NCI-H2107 treated with DMSO at 0.1 percent for 48 hours (cell line): ENCODE measurements at regions not wholly inside any gene's neighbourhood (a gene's known extent, or its start where the extent isn't known, plus 50 kb on each side); places are given as distances from the start of the nearest gene placed in this dataset.
A peak's percentile ranks its signal among the peaks of the same experiment; 100 is the strongest.
"Not testable (repeated sequence)": the region's sequence is repeated elsewhere in the genome, so short reads cannot be mapped to it uniquely, and the experiment has no call there.

ENCODE experiments used
- DNase-seq: peaks from one replicate; lab custom pipeline; 2025; ENCODE audit not compliant: unreplicated experiment; lab: John Stamatoyannopoulos, UW

- no peak for DNase-seq
Observed at GRCh38 chr13:84129966-84130365, 247.7 kb upstream of the SLITRK1 start.

- no peak for DNase-seq
Observed at GRCh38 chr13:84127597-84128128, 245.4 kb upstream of the SLITRK1 start.

GRCh38 chr13:84126671-84127171 is 244.4 kb upstream of the SLITRK1 start:
- DNase-seq: peak; percentile 96

GRCh38 chr13:84121456-84121855 is 239.2 kb upstream of the SLITRK1 start:
- peak; percentile 34 for DNase-seq

GRCh38 chr13:84118839-84119409 is 236.7 kb upstream of the SLITRK1 start:
- no peak for DNase-seq

- no peak for DNase-seq
Observed at GRCh38 chr13:84098273-84098672, 216.0 kb upstream of the SLITRK1 start.

GRCh38 chr13:84097148-84097547 is 214.9 kb upstream of the SLITRK1 start:
- no peak for DNase-seq

GRCh38 chr13:84096216-84096615 is 213.9 kb upstream of the SLITRK1 start:
- DNase-seq: no peak

GRCh38 chr13:84088996-84089395 is 206.7 kb upstream of the SLITRK1 start:
- DNase-seq: no peak

GRCh38 chr13:84086847-84087162 is 204.5 kb upstream of the SLITRK1 start:
- DNase-seq: no peak

- DNase-seq: not testable (repeated sequence)
Observed at GRCh38 chr13:84086098-84086846, 204.0 kb upstream of the SLITRK1 start.

- DNase-seq: no peak
Observed at GRCh38 chr13:84082462-84082861, 200.2 kb upstream of the SLITRK1 start.

- DNase-seq: no peak
Observed at GRCh38 chr13:84080748-84081530, 198.7 kb upstream of the SLITRK1 start.

GRCh38 chr13:84077271-84077670 is 195.0 kb upstream of the SLITRK1 start:
- no peak for DNase-seq

- DNase-seq: peak; percentile 18
Observed at GRCh38 chr13:84076280-84076679, 194.0 kb upstream of the SLITRK1 start.

GRCh38 chr13:84050536-84050935 is 168.3 kb upstream of the SLITRK1 start:
- no peak for DNase-seq

- DNase-seq: no peak
Observed at GRCh38 chr13:84049443-84050219, 167.4 kb upstream of the SLITRK1 start.

GRCh38 chr13:84044805-84045204 is 162.5 kb upstream of the SLITRK1 start:
- DNase-seq: no peak

- no peak for DNase-seq
Observed at GRCh38 chr13:84038001-84038400, 155.7 kb upstream of the SLITRK1 start.

GRCh38 chr13:84032116-84032515 is 149.8 kb upstream of the SLITRK1 start:
- DNase-seq: no peak

- no peak for DNase-seq
Observed at GRCh38 chr13:84031120-84031519, 148.8 kb upstream of the SLITRK1 start.
